Uterus (tissue), 2 donors: ENCODE measurements at regions not wholly inside any gene's neighbourhood (a gene's known extent, or its start where the extent isn't known, plus 50 kb on each side); places are given as distances from the start of the nearest gene placed in this dataset.

Experiments used
- CTCF ChIP-seq, 4 experiments: fragments of 200-600 bp in 2 of 4; fragments of 450-650 bp in 2 of 4; sonication (generic) in 2 of 4; IDR thresholded peaks; one replicate each; pipeline ENCODE4 v1.5.1; 2016 to 2019; ENCODE audit warnings: antibody characterized with exemption in 4 of 4, mild to moderate bottlenecking in 2 of 4, moderate library complexity in 1 of 4
- POLR2A ChIP-seq, 2 donors: fragments of 450-650 bp; IDR thresholded peaks; one replicate each; pipeline ENCODE4 v1.6.1; 2016; ENCODE audit warnings: antibody characterized with exemption in 2 of 2, mild to moderate bottlenecking in 1 of 2, moderate library complexity in 1 of 2

- no peak for TF ChIP-seq CTCF (IDR thresholded peaks at IDR 0.05)
- TF ChIP-seq POLR2A (IDR thresholded peaks at IDR 0.05), result no peak
Measured at GRCh38 chr14:30191639-30192279, 264.1 kb upstream of the PRKD1 start.
